ENCODE measurements at regions not wholly inside any gene's neighbourhood (a gene's known extent, or its start where the extent isn't known, plus 50 kb on each side); places are given as distances from the start of the nearest gene placed in this dataset.

DNA sequence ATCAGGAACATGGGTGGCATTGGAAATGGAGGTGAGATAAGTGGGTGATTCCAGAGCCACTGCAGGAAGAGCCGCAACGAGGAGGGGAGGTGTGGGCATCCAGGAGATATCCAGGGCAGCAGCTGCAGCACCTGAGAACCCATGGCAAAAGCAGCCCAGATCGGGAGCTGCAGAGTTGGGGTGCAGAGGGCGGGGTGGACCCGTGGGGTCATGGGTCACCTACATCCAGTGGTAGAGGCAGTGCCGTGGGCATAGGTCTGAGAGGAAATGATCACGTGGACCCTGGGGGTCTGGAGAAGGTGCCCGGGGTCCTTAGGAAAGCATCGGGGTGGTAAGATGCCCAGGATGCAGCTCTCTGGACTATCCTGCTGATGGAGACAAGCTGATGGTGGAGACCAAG lies 530.0 kb downstream of the GLRX3 start:
- TF ChIP-seq CTCF (IDR thresholded peaks at IDR 0.05) (no peak), TCF7L2 (IDR thresholded peaks at IDR 0.05; ENCODE audit: low read depth, low read length) (no peak)
